Fibroblast of lung (primary cell): ENCODE measurements at regions not wholly inside any gene's neighbourhood (a gene's known extent, or its start where the extent isn't known, plus 50 kb on each side); places are given as distances from the start of the nearest gene placed in this dataset.

Source experiments
- CTCF ChIP-seq, 2 donors: IDR thresholded peaks in 1 of 2; conservative IDR thresholded peaks in 1 of 2; 1 replicate in 1 of 2; 2 replicates in 1 of 2; pipeline ENCODE4 v1.5.1; 2011 to 2012; ENCODE audit warnings: low read length in 2 of 2, control low read depth in 1 of 2, inconsistent platforms in 1 of 2, low read depth in 1 of 2, mild to moderate bottlenecking in 1 of 2
- EZH2 ChIP-seq: IDR thresholded peaks from 2 replicates; pipeline ENCODE4 v1.5.1; 2012; ENCODE audit warnings: low read length, control low read depth, mild to moderate bottlenecking; ENCODE audit errors: missing control alignments

GRCh38 chr11:119800619-119801018 lies 71.6 kb upstream of the NECTIN1 start:
- TF ChIP-seq EZH2 = no peak
- TF ChIP-seq CTCF (conservative IDR thresholded peaks at IDR 0.05 in 1 of 2, IDR thresholded peaks at IDR 0.05 in 1 of 2; ENCODE audit: low read depth in 1 of 2, low read length in 2 of 2) = no peak
